ENCODE measurements at regions not wholly inside any gene's neighbourhood (a gene's known extent, or its start where the extent isn't known, plus 50 kb on each side); places are given as distances from the start of the nearest gene placed in this dataset.
"Not testable (repeated sequence)": the region's sequence is repeated elsewhere in the genome, so short reads cannot be mapped to it uniquely, and the experiment has no call there.

DNA sequence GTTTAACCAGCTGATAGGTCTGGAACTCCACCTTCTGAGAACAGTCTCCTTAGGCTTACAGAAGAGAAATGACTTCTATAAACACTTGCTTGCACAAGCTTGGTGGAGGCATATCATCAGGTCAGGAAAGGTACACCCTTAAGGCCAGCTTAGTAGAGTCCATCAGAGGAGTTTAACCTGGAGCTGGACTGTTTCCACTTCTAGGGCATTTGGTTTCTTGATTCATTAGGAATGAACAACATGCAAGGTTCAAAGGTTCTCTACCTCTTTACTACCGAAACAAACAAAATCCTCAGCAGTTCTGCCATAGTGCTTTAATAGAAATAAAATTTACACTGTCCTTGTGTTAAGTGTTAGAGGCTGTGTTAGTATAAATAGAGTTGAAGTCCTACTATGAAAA lies 171.4 kb upstream of the NPY2R start:
- no peak for DNase-seq

DNA sequence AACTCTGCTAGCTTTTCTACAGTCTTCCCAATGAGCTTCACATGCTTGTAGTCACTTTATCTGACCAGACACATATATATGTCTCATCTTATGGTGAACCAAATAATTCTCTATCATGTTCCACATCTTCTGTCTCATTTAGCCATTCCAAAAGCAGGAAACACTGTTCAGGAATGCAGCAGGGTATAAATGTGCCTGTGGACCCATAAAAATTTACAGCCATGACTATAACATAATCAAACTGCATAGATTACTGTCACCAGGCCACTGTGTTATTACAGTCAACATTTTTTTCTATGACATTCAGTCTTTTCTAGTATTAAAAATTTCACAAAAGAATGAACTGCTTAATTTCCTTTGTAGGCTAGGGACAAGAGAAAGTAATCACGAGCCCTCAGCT lies 170.0 kb upstream of the NPY2R start:
- DNase-seq = no peak

DNA sequence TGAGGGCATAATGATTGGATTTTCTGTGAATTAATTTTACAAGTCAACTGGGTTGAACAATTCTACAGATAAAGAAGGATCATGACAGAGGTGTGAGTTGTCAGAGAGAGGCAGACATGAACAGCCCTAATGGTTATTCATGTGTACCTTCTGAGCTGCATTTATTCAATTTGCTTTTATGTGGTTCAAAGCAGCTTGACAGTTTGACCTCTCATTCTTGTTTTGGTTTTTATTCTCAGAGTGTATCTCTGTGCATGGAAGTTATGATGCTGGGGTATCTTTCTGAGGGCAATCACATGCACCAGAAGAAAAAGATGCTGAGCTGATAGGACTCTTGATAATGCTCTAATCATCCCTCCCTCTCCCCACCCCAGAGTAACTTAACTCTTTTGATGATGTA lies 169.3 kb upstream of the NPY2R start:
- no peak for DNase-seq

GRCh38 chr4:155040031-155040430 lies 168.4 kb upstream of the NPY2R start:
- DNase-seq = no peak

- no peak for DNase-seq
These were observed 166.4 kb upstream of the NPY2R start for GRCh38 chr4:155042014-155042413.

GRCh38 chr4:155044251-155044650 lies 164.2 kb upstream of the NPY2R start:
- DNase-seq = not testable (repeated sequence)

- no peak for DNase-seq
These were observed 160.7 kb upstream of the NPY2R start for GRCh38 chr4:155047755-155048154.

DNA sequence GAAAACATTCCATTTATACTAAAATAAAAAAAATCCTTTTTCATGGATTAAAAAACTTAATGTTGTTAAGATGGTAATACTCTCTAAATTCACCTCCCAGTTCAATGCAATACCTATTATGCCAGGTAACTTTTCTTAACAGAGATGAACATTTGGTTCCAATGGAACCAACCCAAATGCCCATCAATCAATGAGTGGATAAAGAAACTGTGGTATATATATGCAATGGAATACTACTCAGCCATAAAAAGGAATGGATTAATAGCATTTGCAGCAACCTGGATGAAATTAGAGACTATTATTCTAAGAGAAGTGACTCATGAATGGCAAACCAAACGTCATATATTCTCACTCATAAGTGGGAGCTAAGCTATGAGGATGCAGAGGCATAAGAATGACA lies 154.4 kb upstream of the NPY2R start:
- not testable (repeated sequence) for DNase-seq

DNA sequence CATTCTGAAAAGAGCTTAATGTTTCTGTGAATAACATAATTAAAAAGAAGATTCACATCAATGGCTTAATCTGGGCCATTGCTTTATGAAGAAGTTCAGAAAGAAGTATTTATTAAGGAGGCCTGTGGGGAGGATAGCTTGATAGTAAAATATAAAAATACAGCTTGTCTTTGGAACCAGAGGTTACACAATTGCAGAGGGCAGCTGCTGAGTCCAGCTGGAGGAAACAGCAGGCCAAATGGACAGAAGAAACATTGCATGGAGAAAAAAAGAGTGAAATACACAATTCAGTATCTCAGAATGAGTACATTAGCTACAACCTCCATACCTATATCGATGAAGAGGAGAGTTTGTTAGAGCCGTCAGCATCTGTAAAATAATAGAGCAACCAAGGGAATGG lies 148.0 kb upstream of the NPY2R start:
- DNase-seq = no peak

- DNase-seq = no peak
These were observed 147.6 kb upstream of the NPY2R start for GRCh38 chr4:155060873-155061272.

- DNase-seq = no peak
These were observed 145.5 kb upstream of the NPY2R start for GRCh38 chr4:155062948-155063347.

GRCh38 chr4:155064934-155065333 lies 143.5 kb upstream of the NPY2R start:
- DNase-seq = not testable (repeated sequence)

DNA sequence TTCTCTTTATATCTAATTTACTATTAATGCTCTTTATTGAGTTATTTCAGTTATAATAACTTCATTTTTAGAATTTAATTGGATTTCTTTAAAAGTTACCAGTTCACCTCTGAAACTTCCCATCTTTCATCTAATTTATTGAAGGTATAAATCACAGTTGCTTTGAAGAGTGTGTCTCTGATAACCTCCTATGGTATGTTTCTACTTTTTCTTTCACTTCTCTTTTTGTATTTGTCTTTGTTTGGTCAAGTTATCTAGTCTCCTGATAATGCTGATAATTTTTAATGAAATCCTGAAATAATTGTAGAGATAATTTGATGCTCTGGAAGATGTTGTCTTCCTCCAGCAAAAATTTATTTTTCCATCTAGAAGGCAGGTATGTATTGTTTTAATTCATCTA lies 141.6 kb upstream of the NPY2R start:
- DNase-seq = no peak

DNA sequence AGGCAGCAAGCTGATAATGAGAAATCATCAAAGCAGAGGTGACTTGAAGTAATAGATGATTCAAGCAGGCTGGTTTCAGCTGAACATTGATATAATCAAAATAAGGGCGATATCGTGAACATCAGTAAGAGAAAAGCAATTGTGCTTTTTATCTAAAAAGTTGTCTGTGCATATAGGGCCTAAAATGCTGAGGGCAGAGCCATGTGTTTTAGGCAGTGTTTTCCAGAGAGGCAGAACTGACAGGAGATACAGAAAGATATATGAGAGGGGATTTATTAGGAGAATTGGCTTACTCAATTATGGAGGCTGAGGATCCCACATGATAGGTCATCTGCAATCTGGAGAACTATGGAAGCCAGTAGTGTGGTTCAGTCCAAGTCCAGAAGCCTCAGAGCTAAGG lies 136.5 kb upstream of the NPY2R start:
- peak; percentile 25 for DNase-seq

DNA sequence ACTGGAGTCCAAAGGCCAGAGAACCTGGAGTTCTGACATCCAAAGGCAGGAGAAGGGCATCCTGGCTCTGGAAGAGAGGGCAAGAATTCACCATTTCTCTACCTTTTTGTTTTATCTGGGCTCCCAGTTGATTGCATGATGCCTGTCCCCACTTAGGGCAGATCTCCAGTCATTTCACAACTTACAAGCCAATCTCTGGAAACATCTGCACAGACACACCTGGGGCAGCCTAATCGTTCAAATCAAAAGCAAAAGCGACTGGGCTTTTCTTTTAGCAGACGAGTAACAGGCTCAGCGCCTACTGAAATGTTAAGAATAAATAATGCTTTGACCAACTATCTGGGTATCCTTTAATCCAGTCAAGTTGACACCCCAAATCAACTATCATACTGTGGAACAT lies 136.0 kb upstream of the NPY2R start:
- DNase-seq = no peak

GRCh38 chr4:155073852-155074251 lies 134.6 kb upstream of the NPY2R start:
- DNase-seq = no peak

- no peak for DNase-seq
These were observed 132.1 kb upstream of the NPY2R start for GRCh38 chr4:155076256-155076785.

DNA sequence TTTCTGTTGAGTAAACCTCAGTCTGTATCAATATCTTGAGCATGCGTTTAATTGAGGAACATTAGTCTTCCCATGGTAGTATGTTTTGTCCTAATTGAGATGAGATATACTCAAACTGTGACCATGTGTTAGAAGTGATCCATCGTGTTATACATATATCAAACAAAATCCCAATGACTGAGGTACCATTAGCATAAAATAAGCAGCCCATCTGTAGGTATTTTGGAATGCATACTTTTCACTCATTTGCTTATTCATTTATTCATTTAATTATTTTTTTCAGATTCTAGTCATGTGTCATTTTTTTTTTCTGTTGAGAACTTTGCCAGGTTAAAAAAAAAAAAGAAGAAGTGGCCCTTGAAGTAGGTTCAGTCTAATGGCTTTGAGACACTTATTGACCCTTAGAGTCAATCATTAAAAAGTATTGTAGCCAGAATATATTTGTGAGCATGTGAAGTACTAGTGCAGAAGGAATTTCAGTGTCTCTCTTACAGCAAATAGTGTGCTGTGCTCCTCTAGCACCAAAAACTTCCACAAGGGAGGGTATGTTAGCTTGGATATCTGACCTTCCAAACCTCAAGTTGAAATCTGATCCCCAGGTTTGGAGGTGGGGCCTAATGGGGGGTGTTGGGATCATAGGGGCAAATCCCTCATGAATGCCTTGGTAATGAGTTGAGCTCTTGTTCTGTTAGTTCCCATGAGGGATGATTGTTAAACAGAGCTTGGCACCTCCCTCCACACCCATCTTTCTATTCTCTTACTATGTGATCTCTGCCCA lies 130.8 kb upstream of the NPY2R start:
- no peak for DNase-seq

DNA sequence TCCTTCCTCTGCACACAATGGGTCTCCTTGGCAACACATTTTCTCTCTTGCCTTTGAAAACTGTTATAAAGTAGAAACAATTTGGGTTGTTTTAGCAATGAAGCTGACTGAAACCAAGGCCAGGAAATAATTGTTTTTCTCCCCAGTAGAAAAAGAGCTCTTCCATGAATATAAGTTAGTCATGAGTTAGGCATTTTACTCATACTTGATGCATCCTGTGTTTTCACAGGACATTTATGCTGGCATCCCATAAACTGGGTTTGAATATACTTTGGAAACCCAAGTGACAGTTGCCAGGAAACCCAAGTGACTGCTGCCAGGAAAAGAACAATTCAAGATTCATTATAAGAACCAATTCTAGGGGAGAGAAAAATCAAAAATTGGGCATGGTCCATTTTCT lies 128.6 kb upstream of the NPY2R start:
- DNase-seq = no peak

DNA sequence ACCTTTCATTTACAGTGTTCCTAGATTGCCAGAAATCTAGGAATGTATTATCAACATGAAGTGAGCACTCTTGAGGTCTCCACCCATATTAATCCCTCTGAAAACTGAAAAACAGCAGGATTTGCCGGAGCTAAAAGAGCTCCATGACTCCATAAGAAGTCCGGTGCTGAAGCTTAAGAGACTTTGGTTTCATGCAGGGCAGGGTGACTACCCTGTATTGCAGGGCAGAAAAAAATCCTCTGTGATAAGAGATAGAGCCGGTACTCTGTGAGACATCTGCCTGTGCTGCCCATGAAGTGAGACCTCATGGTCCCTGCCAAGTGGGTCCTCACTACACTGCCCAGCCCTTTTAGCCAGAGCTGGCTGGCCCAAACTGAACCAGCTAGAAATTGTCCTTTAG lies 127.2 kb upstream of the NPY2R start:
- DNase-seq = no peak

GRCh38 chr4:155085843-155086530 lies 122.4 kb upstream of the NPY2R start:
- DNase-seq = no peak

DNA sequence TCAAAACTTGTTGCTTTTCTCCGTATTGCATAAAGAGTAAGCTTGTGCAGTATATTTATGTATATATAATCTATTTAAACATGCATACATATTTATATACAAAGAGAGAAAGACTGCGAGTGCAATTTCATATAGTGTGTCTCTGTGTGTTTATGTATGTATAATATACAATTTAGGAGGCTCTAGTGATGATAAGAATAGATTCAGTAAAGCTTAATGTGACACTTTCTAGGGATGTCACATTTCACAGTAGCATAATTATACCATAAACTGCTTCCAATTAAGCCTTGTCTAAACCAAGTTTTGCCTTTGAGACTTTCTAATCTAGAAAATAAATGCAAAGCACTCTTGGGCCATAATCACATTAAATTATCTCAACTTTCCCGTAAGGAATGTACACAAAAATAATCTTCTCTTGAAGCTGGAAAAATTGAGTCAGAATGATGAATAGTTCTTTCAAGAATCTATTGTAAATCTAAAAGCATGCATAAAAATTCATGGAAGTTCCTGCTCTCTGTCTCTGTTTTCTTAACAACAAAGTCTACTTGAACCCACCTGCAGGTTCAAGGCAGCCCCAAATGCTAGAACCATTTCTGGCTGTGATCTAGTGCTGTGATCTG lies 114.1 kb upstream of the NPY2R start:
- DNase-seq = no peak

GRCh38 chr4:155099231-155099630 lies 109.2 kb upstream of the NPY2R start:
- DNase-seq = peak; percentile 9

DNA sequence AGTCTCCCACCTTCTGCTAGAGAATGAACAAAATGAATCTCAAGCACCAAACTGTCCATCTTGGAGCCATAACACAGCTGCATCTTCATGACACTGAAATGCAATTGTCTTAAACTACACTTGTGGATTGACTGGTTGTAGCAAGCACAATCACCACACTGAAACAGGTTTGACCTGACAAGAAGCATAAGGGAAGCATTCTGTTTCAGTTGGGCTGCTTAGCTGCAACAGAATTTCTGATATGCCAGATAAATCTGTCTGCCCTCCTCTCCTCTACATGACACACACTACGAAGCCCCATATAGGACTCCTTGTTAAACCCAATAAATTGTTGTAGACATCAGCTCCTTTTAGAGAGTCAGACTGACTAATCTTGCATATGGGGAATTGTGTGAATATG lies 101.8 kb upstream of the NPY2R start:
- no peak for DNase-seq
